HL-60 (cell line): ENCODE measurements at regions not wholly inside any gene's neighbourhood (a gene's known extent, or its start where the extent isn't known, plus 50 kb on each side); places are given as distances from the start of the nearest gene placed in this dataset.

Experiments
- DNase-seq, 2 experiments: peaks; one replicate each; pipeline ENCODE4 v3.0.0-alpha.2; 2010 to 2020; ENCODE audit warnings: low read depth in 1 of 2, low spot score in 1 of 2
- H3K27ac ChIP-seq: fragments of 250-450 bp; sonication (Bioruptor Pico); replicated peaks from 2 replicates; pipeline ENCODE4 v1.5.1; 2020; ENCODE audit warnings: mild to moderate bottlenecking, moderate library complexity
- H3K27me3 ChIP-seq: fragments of 250-450 bp; sonication (Bioruptor Pico); 2 replicates; pipeline ENCODE4 v1.5.1; 2021; ENCODE audit warnings: mild to moderate bottlenecking, moderate library complexity; ENCODE audit not compliant: insufficient read depth, poor library complexity, severe bottlenecking
- H3K4me3 ChIP-seq: replicated peaks from 2 replicates; pipeline ENCODE4 v1.5.1; 2011; ENCODE audit warnings: mild to moderate bottlenecking, control low read depth, low read length; ENCODE audit not compliant: insufficient read depth
- GABPA ChIP-seq: IDR thresholded peaks from 2 replicates; pipeline ENCODE4 v1.6.1; 2012; ENCODE audit warnings: low read depth
- POLR2AphosphoS5 ChIP-seq: IDR thresholded peaks from 2 replicates; pipeline ENCODE4 v1.6.1; 2012; ENCODE audit warnings: low read depth
- SPI1 ChIP-seq: IDR thresholded peaks from 2 replicates; pipeline ENCODE4 v1.6.1; 2012; ENCODE audit warnings: low read depth, mild to moderate bottlenecking, borderline replicate concordance
- TF ChIP-seq, protein P1 (sequence below): IDR thresholded peaks from one replicate; pipeline ENCODE4 v1.5.1; 2011; ENCODE audit warnings: low read length, control low read depth, inconsistent platforms; ENCODE audit not compliant: insufficient read depth
- TF ChIP-seq, protein P2 (sequence below): IDR thresholded peaks from 2 replicates; pipeline ENCODE4 v1.6.1; 2012; ENCODE audit warnings: low read depth; ENCODE audit not compliant: insufficient replicate concordance

DNA sequence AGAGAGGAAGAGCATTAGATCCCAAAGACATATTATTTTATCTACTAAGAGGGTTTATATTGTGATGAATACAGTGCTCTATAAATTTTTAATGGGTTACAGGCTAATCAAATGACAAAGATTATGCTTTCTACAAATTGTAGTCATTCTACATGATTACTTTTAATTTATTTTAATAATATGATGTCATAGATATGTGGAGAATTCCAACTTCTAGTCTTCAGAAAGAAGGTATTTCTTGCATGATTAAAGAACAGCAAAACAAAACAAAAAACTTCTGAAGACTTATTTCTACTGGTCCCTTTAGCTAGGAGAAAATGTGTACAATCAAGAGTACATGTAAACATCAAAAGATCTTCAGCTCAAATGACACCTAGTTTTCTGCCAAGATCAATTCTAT, 71.5 kb upstream of the FOXG1 start:
- TF ChIP-seq SPI1 (no peak), POLR2AphosphoS5 (no peak), GABPA (no peak)
- TF ChIP-seq, protein P1, sequence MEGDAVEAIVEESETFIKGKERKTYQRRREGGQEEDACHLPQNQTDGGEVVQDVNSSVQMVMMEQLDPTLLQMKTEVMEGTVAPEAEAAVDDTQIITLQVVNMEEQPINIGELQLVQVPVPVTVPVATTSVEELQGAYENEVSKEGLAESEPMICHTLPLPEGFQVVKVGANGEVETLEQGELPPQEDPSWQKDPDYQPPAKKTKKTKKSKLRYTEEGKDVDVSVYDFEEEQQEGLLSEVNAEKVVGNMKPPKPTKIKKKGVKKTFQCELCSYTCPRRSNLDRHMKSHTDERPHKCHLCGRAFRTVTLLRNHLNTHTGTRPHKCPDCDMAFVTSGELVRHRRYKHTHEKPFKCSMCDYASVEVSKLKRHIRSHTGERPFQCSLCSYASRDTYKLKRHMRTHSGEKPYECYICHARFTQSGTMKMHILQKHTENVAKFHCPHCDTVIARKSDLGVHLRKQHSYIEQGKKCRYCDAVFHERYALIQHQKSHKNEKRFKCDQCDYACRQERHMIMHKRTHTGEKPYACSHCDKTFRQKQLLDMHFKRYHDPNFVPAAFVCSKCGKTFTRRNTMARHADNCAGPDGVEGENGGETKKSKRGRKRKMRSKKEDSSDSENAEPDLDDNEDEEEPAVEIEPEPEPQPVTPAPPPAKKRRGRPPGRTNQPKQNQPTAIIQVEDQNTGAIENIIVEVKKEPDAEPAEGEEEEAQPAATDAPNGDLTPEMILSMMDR: no peak
- TF ChIP-seq, protein P2, sequence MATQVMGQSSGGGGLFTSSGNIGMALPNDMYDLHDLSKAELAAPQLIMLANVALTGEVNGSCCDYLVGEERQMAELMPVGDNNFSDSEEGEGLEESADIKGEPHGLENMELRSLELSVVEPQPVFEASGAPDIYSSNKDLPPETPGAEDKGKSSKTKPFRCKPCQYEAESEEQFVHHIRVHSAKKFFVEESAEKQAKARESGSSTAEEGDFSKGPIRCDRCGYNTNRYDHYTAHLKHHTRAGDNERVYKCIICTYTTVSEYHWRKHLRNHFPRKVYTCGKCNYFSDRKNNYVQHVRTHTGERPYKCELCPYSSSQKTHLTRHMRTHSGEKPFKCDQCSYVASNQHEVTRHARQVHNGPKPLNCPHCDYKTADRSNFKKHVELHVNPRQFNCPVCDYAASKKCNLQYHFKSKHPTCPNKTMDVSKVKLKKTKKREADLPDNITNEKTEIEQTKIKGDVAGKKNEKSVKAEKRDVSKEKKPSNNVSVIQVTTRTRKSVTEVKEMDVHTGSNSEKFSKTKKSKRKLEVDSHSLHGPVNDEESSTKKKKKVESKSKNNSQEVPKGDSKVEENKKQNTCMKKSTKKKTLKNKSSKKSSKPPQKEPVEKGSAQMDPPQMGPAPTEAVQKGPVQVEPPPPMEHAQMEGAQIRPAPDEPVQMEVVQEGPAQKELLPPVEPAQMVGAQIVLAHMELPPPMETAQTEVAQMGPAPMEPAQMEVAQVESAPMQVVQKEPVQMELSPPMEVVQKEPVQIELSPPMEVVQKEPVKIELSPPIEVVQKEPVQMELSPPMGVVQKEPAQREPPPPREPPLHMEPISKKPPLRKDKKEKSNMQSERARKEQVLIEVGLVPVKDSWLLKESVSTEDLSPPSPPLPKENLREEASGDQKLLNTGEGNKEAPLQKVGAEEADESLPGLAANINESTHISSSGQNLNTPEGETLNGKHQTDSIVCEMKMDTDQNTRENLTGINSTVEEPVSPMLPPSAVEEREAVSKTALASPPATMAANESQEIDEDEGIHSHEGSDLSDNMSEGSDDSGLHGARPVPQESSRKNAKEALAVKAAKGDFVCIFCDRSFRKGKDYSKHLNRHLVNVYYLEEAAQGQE: no peak
- Histone ChIP-seq H3K27me3 (no peaks in the 10 kb centered on the region), H3K4me3 (no peak overlapping the region), H3K27ac (no peak overlapping the region)
- no peak for DNase-seq

DNA sequence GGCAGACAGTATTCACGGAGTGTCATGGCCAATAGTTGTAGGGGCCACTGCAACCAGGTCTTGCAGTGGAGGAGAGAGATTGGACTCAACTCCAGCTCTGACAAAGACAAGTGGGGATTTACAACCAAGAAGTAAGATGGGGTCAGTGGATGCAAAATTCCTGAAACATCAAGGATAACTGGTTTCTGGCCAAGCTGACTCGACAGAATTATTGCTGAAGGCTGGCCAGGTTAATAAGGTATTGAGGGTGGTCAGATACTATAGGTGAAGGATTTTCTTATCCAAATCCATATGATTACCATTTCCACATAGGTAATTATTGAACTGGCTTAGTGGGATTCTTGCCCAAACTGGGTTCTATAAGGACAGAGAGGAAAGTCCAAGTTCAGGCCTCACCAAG, 64.9 kb upstream of the FOXG1 start:
- TF ChIP-seq, protein P1: no peak
- no peak for TF ChIP-seq GABPA
- TF ChIP-seq SPI1: no peak
- TF ChIP-seq, protein P2: no peak
- no peaks in the 10 kb centered on the region for H3K27me3 ChIP-seq
- DNase-seq: no peak
- H3K27ac ChIP-seq: no peak overlapping the region
- H3K4me3 ChIP-seq: no peak overlapping the region

DNA sequence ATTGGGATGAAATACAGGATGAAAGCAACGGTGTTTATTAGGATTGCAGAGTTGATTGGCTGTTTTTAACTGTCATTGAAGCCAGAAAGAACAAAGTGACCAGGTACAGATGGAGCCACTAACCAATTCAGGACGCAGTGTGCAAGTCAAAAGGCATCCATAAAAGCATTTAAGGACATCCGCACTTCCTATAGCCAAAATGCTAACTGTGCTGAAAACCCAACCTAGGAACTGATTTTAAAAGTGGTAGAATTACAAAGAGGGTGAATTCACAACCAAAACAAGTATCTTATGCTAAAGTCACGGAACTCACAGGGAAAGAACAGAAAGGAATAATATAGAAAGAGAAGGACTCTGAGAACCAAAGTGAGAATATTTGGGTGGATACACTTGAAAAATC, 63.1 kb upstream of the FOXG1 start:
- no peak overlapping the region for H3K4me3 ChIP-seq
- no peak overlapping the region for H3K27ac ChIP-seq
- H3K27me3 ChIP-seq: no peaks in the 10 kb centered on the region
- no peak for TF ChIP-seq SPI1
- TF ChIP-seq, protein P2: no peak
- TF ChIP-seq POLR2AphosphoS5: no peak
- TF ChIP-seq, protein P1: no peak
- no peak for TF ChIP-seq GABPA
- no peak for DNase-seq
